ENCODE measurements at regions not wholly inside any gene's neighbourhood (a gene's known extent, or its start where the extent isn't known, plus 50 kb on each side); places are given as distances from the start of the nearest gene placed in this dataset.

GRCh38 chr3:95456835-95457234 lies 1357.6 kb upstream of the EPHA6 start:
- no peak for DNase-seq (ENCODE audit: low spot score)
- peaks cover 9% of the 10 kb centered on the region; the same call in 1 of the 2 replicates for H3K4me1 Mint-ChIP-seq

GRCh38 chr3:95459706-95460105 lies 1354.7 kb upstream of the EPHA6 start:
- TF ChIP-seq, protein P1, sequence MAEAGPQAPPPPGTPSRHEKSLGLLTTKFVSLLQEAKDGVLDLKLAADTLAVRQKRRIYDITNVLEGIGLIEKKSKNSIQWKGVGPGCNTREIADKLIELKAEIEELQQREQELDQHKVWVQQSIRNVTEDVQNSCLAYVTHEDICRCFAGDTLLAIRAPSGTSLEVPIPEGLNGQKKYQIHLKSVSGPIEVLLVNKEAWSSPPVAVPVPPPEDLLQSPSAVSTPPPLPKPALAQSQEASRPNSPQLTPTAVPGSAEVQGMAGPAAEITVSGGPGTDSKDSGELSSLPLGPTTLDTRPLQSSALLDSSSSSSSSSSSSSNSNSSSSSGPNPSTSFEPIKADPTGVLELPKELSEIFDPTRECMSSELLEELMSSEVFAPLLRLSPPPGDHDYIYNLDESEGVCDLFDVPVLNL (CRISPR knock-in tag; IDR thresholded peaks at IDR 0.05; ENCODE audit: borderline replicate concordance, low read depth): no peak
- TF ChIP-seq HMGA2 (CRISPR knock-in tag; IDR thresholded peaks at IDR 0.05): no peak
- TF ChIP-seq, protein P2, sequence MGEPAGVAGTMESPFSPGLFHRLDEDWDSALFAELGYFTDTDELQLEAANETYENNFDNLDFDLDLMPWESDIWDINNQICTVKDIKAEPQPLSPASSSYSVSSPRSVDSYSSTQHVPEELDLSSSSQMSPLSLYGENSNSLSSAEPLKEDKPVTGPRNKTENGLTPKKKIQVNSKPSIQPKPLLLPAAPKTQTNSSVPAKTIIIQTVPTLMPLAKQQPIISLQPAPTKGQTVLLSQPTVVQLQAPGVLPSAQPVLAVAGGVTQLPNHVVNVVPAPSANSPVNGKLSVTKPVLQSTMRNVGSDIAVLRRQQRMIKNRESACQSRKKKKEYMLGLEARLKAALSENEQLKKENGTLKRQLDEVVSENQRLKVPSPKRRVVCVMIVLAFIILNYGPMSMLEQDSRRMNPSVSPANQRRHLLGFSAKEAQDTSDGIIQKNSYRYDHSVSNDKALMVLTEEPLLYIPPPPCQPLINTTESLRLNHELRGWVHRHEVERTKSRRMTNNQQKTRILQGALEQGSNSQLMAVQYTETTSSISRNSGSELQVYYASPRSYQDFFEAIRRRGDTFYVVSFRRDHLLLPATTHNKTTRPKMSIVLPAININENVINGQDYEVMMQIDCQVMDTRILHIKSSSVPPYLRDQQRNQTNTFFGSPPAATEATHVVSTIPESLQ (CRISPR knock-in tag; IDR thresholded peaks at IDR 0.05): no peak
- Mint-ChIP-seq H3K4me3 (no peak overlapping the region), H3K9me3 (0 out of 2 replicates have a peak, but pooled peaks cover 4% of the 10 kb centered on the region), H3K36me3 (no peaks in the 10 kb centered on the region), H3K4me1 (peaks cover 14% of the 10 kb centered on the region), H3K27ac (no peak overlapping the region), H3K27me3 (ENCODE audit: low read depth) (no peaks in the 10 kb centered on the region)
- DNase-seq (ENCODE audit: low spot score) (no peak), ATAC-seq (no peak)
- CTCF ChIA-PET: no interaction called here
- POLR2A ChIA-PET: no interaction called here

More at GRCh38 chr3:95456835-95457234, 1357.6 kb upstream of the EPHA6 start:
- TF ChIP-seq IRF1 (CRISPR knock-in tag; IDR thresholded peaks at IDR 0.05): no peak
- no peak for TF ChIP-seq MAX (CRISPR knock-in tag; IDR thresholded peaks at IDR 0.05)
- no peak for TF ChIP-seq SMAD4 (CRISPR knock-in tag; IDR thresholded peaks at IDR 0.05)
- no peak for TF ChIP-seq ZNF671 (CRISPR knock-in tag; IDR thresholded peaks at IDR 0.05)
- TF ChIP-seq, protein P3, sequence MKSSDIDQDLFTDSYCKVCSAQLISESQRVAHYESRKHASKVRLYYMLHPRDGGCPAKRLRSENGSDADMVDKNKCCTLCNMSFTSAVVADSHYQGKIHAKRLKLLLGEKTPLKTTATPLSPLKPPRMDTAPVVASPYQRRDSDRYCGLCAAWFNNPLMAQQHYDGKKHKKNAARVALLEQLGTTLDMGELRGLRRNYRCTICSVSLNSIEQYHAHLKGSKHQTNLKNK (CRISPR knock-in tag; IDR thresholded peaks at IDR 0.05): no peak
- no peak for TF ChIP-seq ZBTB43 (CRISPR knock-in tag; IDR thresholded peaks at IDR 0.05)
- no peak for TF ChIP-seq ZNF317 (CRISPR knock-in tag; IDR thresholded peaks at IDR 0.05; ENCODE audit: borderline replicate concordance, low read depth)
- no peak for TF ChIP-seq ELF4 (CRISPR knock-in tag; IDR thresholded peaks at IDR 0.05; ENCODE audit: low read depth)
- TF ChIP-seq CREM (CRISPR knock-in tag; IDR thresholded peaks at IDR 0.05): no peak
- no peak for TF ChIP-seq ETV6 (CRISPR knock-in tag; IDR thresholded peaks at IDR 0.05)
- TF ChIP-seq GRHL2 (CRISPR knock-in tag; IDR thresholded peaks at IDR 0.05; ENCODE audit: insufficient replicate concordance, severe bottlenecking): no peak
- TF ChIP-seq KAT7 (CRISPR knock-in tag; IDR thresholded peaks at IDR 0.05; ENCODE audit: borderline replicate concordance): no peak
- TF ChIP-seq IRF2 (CRISPR knock-in tag; IDR thresholded peaks at IDR 0.05; ENCODE audit: borderline replicate concordance, low read depth): no peak
- TF ChIP-seq NFE2L1 (CRISPR knock-in tag; IDR thresholded peaks at IDR 0.05): no peak
- no peak for TF ChIP-seq MLX (CRISPR knock-in tag; IDR thresholded peaks at IDR 0.05)
- no peak for TF ChIP-seq ZNF232 (CRISPR knock-in tag; IDR thresholded peaks at IDR 0.05)
- no peak for TF ChIP-seq SMAD3 (CRISPR knock-in tag; IDR thresholded peaks at IDR 0.05; ENCODE audit: borderline replicate concordance)
- no peak for TF ChIP-seq TEAD4 (CRISPR knock-in tag; IDR thresholded peaks at IDR 0.05)
- TF ChIP-seq JUN (CRISPR knock-in tag; IDR thresholded peaks at IDR 0.05): no peak
- no peaks in the 10 kb centered on the region for H3K36me3 Mint-ChIP-seq
- H3K27me3 Mint-ChIP-seq (ENCODE audit: low read depth): no peaks in the 10 kb centered on the region
- POLR2A ChIA-PET: no interaction called here
- no peak overlapping the region for H3K27ac Mint-ChIP-seq
- CTCF ChIA-PET: no interaction called here
- ATAC-seq: no peak
- H3K4me3 Mint-ChIP-seq: no peak overlapping the region
- 0 out of 2 replicates have a peak, but pooled peaks cover 4% of the 10 kb centered on the region for H3K9me3 Mint-ChIP-seq

All from WTC11 (cell line).